Heart left ventricle (tissue), 16 donors: ENCODE measurements at regions not wholly inside any gene's neighbourhood (a gene's known extent, or its start where the extent isn't known, plus 50 kb on each side); places are given as distances from the start of the nearest gene placed in this dataset.

Experiments used
- ATAC-seq, 4 donors: fragments of 200-7000 bp; cut with Tn5 transposase; one replicate each; pipeline ENCODE4 v1.9.1; 2020 to 2022; ENCODE audit warnings: moderate library complexity in 4 of 4, mild to moderate bottlenecking in 3 of 4, moderate number of reproducible peaks in 1 of 4
- DNase-seq, 5 donors: peaks; one replicate each; pipeline ENCODE4 v3.0.0-alpha.2; 2020
- H3K27ac ChIP-seq, 12 donors: fragments of 200-600 bp; sonication (generic) in 4 of 12; one replicate each; pipeline versions ENCODE4 v1.5.0 to v1.8.0; 2016 to 2022; ENCODE audit warnings: mild to moderate bottlenecking in 2 of 12
- H3K27me3 ChIP-seq, 9 donors: fragments of 200-600 bp; sonication (generic) in 2 of 9; one replicate each; pipeline versions ENCODE4 v1.5.1 to v1.8.0; 2016 to 2022; ENCODE audit warnings: mild to moderate bottlenecking in 3 of 9
- H3K36me3 ChIP-seq, 9 donors: fragments of 200-600 bp; sonication (generic) in 2 of 9; one replicate each; pipeline versions ENCODE4 v1.5.0 to v1.8.0; 2018 to 2022; ENCODE audit warnings: mild to moderate bottlenecking in 2 of 9
- H3K4me1 ChIP-seq, 12 donors: fragments of 200-600 bp; sonication (generic) in 4 of 12; one replicate each; pipeline versions ENCODE4 v1.5.0 to v1.8.0; 2016 to 2022; ENCODE audit warnings: mild to moderate bottlenecking in 3 of 12
- H3K4me3 ChIP-seq, 12 donors: fragments of 200-600 bp; sonication (generic) in 4 of 12; one replicate each; pipeline versions ENCODE4 v1.5.0 to v1.8.0; 2017 to 2022; ENCODE audit warnings: mild to moderate bottlenecking in 9 of 12, moderate library complexity in 4 of 12
- H3K9me3 ChIP-seq, 12 donors: fragments of 200-600 bp; sonication (generic) in 4 of 12; one replicate each; pipeline versions ENCODE4 v1.5.0 to v1.8.0; 2016 to 2022; ENCODE audit warnings: mild to moderate bottlenecking in 1 of 12
- POLR2A ChIP-seq, 2 donors: fragments of 450-650 bp; IDR thresholded peaks; one replicate each; pipeline ENCODE4 v1.6.1; 2017; ENCODE audit warnings: antibody characterized with exemption in 2 of 2, mild to moderate bottlenecking in 2 of 2, moderate library complexity in 2 of 2
- WGBS, 4 donors: extraction: QIAGEN DNeasy Blood & Tissue Kit in 2 of 4; methylation state at CpG; one replicate each; pipeline versions ENCODE4 v1.1.5 to v1.1.7; 2013 to 2018; 5-methylcytosine and 5-hydroxymethylcytosine counted together
- intact Hi-C, 10 donors: fragments of 100-400 bp; cut with DNase I; formaldehyde crosslinking; loops; one replicate each; pipeline versions ENCODE4 v1.11.1 to v1.14.2; 2022
- TF ChIP-seq, protein P1 (sequence below), 12 donors: fragments of 200-600 bp; sonication (generic) in 4 of 12; IDR thresholded peaks; one replicate each; pipeline versions ENCODE4 v1.5.0 to v1.8.0; 2018 to 2022; ENCODE audit warnings: antibody characterized with exemption in 12 of 12, mild to moderate bottlenecking in 5 of 12
- donor health status: ischemic (EF 13 %, LVEDD 7.1; RV severe dilation, severe dysfunction).
- donor health status: healthy with polysubstance abuse.
- donor health status: DM: no; HTN: yes; CAD: no.
- donor health status: DM: no; HTN: no; CAD: no.
- donor health status: ischemic (EF 25% LVEDD 6.9; RV normal size, moderate dysfunction).
- donor health status: ischemic (EF 25% LVEDD 5.7; RV mildly dilated, moderate dysfunction).
- donor health status: healthy.
- donor health status: DM: yes; HTN: yes; CAD: no.
- donor health status: ischemic (EF 35%, LVEDD 5.7; RV mildly dilated, moderate dysfunction).
- donor health status: nonischemic (EF 11% LVEDD 7.7; RV severe dilation, severe dysfunction).
- donor health status: DM: yes; HTN: yes; CAD: no.
- donor health status: PGD.
- donor health status: ischemic (EF 29% LVEDD 5.4; RV normal size, mild dysfunction).
- donor health status: nonischemic (EF 23%, LVEDD 6.1; RV moderate dilation, normal function).

DNA sequence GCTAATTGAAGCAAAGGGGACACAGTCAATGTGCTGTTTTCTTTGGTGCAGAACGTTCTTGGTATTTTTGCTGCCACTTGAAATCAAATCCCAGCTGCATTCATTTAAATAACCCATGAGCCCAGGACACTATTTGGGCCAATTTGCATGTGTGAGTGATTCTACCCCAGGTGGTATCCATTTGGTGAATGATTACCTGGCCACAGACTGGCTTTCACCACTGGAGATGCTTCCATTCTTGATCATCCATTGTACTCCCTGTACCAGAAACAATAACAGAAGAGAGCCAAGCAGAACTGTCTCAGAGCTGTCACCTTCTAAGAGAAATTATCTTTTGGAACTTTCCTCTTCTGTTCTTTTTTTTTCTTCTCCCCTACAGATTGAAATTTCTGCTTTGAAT lies 139.7 kb upstream of the RARB start:
- ATAC-seq: no peak
- Histone ChIP-seq H3K4me3 (no peak overlapping the region), H3K27ac (no peak overlapping the region), H3K4me1 (no peaks in the 10 kb centered on the region), H3K27me3 (no peaks in the 10 kb centered on the region), H3K9me3 (no peaks in the 10 kb centered on the region), H3K36me3 (no peaks in the 10 kb centered on the region)
- DNase-seq: no peak
- TF ChIP-seq POLR2A (IDR thresholded peaks at IDR 0.05): no peak
- TF ChIP-seq, protein P1, sequence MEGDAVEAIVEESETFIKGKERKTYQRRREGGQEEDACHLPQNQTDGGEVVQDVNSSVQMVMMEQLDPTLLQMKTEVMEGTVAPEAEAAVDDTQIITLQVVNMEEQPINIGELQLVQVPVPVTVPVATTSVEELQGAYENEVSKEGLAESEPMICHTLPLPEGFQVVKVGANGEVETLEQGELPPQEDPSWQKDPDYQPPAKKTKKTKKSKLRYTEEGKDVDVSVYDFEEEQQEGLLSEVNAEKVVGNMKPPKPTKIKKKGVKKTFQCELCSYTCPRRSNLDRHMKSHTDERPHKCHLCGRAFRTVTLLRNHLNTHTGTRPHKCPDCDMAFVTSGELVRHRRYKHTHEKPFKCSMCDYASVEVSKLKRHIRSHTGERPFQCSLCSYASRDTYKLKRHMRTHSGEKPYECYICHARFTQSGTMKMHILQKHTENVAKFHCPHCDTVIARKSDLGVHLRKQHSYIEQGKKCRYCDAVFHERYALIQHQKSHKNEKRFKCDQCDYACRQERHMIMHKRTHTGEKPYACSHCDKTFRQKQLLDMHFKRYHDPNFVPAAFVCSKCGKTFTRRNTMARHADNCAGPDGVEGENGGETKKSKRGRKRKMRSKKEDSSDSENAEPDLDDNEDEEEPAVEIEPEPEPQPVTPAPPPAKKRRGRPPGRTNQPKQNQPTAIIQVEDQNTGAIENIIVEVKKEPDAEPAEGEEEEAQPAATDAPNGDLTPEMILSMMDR (IDR thresholded peaks at IDR 0.05): no peak
- intact Hi-C loops: no loop called here
- 58 to 78% (median 65%) methylated on average over 1 of the region's 1 CpG for WGBS, 4 donors

DNA sequence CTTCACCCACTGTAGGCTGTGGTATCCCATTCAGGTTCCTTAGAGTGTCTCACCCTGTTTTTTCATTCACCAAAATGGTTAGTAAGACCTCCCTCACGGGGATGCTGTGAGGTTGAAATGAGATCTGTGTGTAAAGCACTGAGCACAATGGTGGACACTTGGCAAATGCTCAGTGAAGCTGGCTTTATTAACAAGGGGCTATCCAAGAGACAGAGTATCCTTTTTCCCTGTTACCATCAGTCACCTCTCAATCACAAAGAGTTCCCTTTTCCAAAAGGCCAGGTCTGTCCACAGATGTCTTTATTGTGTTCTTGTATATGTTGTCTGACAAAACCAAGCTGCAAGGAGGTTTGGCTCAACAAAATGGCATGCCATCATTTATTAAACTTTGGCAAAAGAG lies 138.9 kb upstream of the RARB start:
- intact Hi-C loops: no loop called here
- Histone ChIP-seq H3K27ac (no peak overlapping the region), H3K4me1 (no peaks in the 10 kb centered on the region), H3K27me3 (no peaks in the 10 kb centered on the region), H3K36me3 (no peaks in the 10 kb centered on the region), H3K4me3 (no peak overlapping the region), H3K9me3 (no peaks in the 10 kb centered on the region)
- WGBS, 4 donors: 87 to 96% (median 93%) methylated on average over 1 of the region's 1 CpG
- no peak for ATAC-seq
- DNase-seq: no peak
- TF ChIP-seq POLR2A (IDR thresholded peaks at IDR 0.05): no peak
- TF ChIP-seq, protein P1 (IDR thresholded peaks at IDR 0.05): no peak

- Histone ChIP-seq H3K27me3 (no peaks in the 10 kb centered on the region), H3K9me3 (no peaks in the 10 kb centered on the region), H3K36me3 (no peaks in the 10 kb centered on the region), H3K4me1 (no peaks in the 10 kb centered on the region), H3K4me3 (no peak overlapping the region), H3K27ac (no peak overlapping the region)
- TF ChIP-seq POLR2A (IDR thresholded peaks at IDR 0.05): no peak
- TF ChIP-seq, protein P1 (IDR thresholded peaks at IDR 0.05): no peak
- ATAC-seq: no peak
- DNase-seq: no peak
- 86 to 96% (median 89%) methylated on average over 2 of the region's 2 CpGs for WGBS, 4 donors
- intact Hi-C loops: no loop called here
Observed at GRCh38 chr3:25289663-25290062, 138.4 kb upstream of the RARB start.

DNA sequence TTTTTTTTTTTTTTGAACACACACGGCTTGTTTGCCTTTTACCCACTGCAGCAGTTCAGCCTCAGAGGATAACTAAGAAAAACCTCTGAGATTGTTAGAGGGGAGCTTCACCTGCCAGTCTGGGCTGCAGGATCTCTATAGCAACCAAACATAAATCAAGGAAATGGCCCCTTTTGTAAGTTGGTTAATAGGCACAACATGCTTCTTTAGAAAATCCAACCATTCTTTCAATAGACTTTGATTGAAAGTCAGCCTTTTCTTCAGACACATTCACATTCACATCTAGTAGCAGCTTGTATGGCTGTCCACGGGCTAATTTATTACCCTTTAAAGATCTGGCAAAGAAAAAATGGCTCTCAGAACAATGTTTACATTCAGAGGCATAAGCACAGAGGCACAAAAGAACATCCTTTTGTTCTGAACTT lies 136.6 kb upstream of the RARB start:
- Histone ChIP-seq H3K27ac (no peak overlapping the region), H3K27me3 (no peaks in the 10 kb centered on the region), H3K4me3 (no peak overlapping the region), H3K36me3 (no peaks in the 10 kb centered on the region), H3K4me1 (no peaks in the 10 kb centered on the region), H3K9me3 (no peaks in the 10 kb centered on the region)
- 65 to 82% (median 69%) methylated on average over 2 of the region's 2 CpGs for WGBS, 4 donors
- intact Hi-C loops: no loop called here
- no peak for TF ChIP-seq POLR2A (IDR thresholded peaks at IDR 0.05)
- TF ChIP-seq, protein P1 (IDR thresholded peaks at IDR 0.05): no peak
- DNase-seq (no peak), ATAC-seq (no peak)
